K562 (cell line): ENCODE measurements at regions not wholly inside any gene's neighbourhood (a gene's known extent, or its start where the extent isn't known, plus 50 kb on each side); places are given as distances from the start of the nearest gene placed in this dataset.

Experiments
- CHD2 ChIP-seq: IDR thresholded peaks from 2 replicates; pipeline ENCODE4 v1.6.1; 2011; ENCODE audit warnings: low read depth, low read length
- POLR2AphosphoS5 ChIP-seq: IDR thresholded peaks from 2 replicates; pipeline ENCODE4 v1.6.1; 2011; ENCODE audit warnings: mild to moderate bottlenecking, low read depth, low read length, moderate library complexity; ENCODE audit not compliant: control insufficient read depth, insufficient read depth
- RFX5 ChIP-seq: IDR thresholded peaks from 2 replicates; pipeline ENCODE4 v1.6.1; 2011; ENCODE audit warnings: low read depth, mild to moderate bottlenecking, improper control_type of control experiment, low read length
- SREBF2 ChIP-seq: sonication (generic); formaldehyde crosslinking; IDR thresholded peaks from 2 replicates; pipeline ENCODE4 v1.4.0; 2020; ENCODE audit warnings: mild to moderate bottlenecking, missing genetic modification reagents
- TCF7L2 ChIP-seq: fragments of 150-350 bp; IDR thresholded peaks from 2 replicates; pipeline ENCODE4 v1.6.1; 2016; ENCODE audit warnings: low read depth, mild to moderate bottlenecking, low read length, moderate library complexity
- TF ChIP-seq, protein P1 (sequence below), 3 experiments: IDR thresholded peaks in 2 of 3; conservative IDR thresholded peaks in 1 of 3; 2 replicates each; pipeline ENCODE4 v1.5.1; 2011 to 2012; ENCODE audit warnings: low read length in 3 of 3, mild to moderate bottlenecking in 3 of 3, control low read depth in 2 of 3, improper control_type of control experiment in 1 of 3, inconsistent platforms in 1 of 3, low read depth in 1 of 3, mixed read lengths in 1 of 3, moderate library complexity in 1 of 3; ENCODE audit not compliant: insufficient read depth in 2 of 3
- TF ChIP-seq, protein P2 (sequence below): sonication (generic); formaldehyde crosslinking; IDR thresholded peaks from 2 replicates; pipeline ENCODE4 v1.8.0; 2022; ENCODE audit warnings: mild to moderate bottlenecking, missing genetic modification reagents, borderline replicate concordance
- TF ChIP-seq, protein P3 (sequence below): fragments of 450-650 bp; IDR thresholded peaks from 2 replicates; pipeline ENCODE4 v1.6.1; 2014; ENCODE audit warnings: low read depth, mild to moderate bottlenecking, moderate library complexity, borderline replicate concordance

DNA sequence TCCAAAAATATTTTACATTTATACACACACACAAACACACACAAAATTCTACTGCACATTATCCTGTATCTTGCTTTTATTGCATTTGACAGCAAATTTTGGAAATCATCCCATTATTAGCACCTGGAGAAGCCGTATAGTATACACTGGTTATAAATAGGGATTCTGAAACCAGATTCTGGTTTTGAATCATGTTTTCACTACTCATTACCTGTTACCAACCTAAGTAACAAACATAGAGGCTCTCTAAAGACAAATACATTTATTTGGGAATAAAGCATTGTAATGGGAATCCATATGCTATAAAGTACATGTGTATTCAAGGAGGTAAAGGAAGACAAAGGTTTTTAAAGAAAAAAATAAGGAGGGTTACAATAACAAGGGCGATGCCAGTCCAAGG, 106.8 kb downstream of the OR2B2 start:
- TF ChIP-seq POLR2AphosphoS5: no peak
- TF ChIP-seq SREBF2 (CRISPR knock-in tag): no peak
- no peak for TF ChIP-seq CHD2
- no peak for TF ChIP-seq RFX5
- TF ChIP-seq, protein P1, sequence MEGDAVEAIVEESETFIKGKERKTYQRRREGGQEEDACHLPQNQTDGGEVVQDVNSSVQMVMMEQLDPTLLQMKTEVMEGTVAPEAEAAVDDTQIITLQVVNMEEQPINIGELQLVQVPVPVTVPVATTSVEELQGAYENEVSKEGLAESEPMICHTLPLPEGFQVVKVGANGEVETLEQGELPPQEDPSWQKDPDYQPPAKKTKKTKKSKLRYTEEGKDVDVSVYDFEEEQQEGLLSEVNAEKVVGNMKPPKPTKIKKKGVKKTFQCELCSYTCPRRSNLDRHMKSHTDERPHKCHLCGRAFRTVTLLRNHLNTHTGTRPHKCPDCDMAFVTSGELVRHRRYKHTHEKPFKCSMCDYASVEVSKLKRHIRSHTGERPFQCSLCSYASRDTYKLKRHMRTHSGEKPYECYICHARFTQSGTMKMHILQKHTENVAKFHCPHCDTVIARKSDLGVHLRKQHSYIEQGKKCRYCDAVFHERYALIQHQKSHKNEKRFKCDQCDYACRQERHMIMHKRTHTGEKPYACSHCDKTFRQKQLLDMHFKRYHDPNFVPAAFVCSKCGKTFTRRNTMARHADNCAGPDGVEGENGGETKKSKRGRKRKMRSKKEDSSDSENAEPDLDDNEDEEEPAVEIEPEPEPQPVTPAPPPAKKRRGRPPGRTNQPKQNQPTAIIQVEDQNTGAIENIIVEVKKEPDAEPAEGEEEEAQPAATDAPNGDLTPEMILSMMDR (IDR thresholded peaks at IDR 0.05 in 2 of 3, conservative IDR thresholded peaks at IDR 0.05 in 1 of 3; ENCODE audit: insufficient read depth in 2 of 3, low read depth in 1 of 3, low read length in 3 of 3): no peak
- no peak for TF ChIP-seq TCF7L2
- TF ChIP-seq, protein P2, sequence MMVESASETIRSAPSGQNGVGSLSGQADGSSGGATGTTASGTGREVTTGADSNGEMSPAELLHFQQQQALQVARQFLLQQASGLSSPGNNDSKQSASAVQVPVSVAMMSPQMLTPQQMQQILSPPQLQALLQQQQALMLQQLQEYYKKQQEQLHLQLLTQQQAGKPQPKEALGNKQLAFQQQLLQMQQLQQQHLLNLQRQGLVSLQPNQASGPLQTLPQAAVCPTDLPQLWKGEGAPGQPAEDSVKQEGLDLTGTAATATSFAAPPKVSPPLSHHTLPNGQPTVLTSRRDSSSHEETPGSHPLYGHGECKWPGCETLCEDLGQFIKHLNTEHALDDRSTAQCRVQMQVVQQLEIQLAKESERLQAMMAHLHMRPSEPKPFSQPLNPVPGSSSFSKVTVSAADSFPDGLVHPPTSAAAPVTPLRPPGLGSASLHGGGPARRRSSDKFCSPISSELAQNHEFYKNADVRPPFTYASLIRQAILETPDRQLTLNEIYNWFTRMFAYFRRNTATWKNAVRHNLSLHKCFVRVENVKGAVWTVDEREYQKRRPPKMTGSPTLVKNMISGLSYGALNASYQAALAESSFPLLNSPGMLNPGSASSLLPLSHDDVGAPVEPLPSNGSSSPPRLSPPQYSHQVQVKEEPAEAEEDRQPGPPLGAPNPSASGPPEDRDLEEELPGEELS (CRISPR knock-in tag): no peak
- TF ChIP-seq, protein P3, sequence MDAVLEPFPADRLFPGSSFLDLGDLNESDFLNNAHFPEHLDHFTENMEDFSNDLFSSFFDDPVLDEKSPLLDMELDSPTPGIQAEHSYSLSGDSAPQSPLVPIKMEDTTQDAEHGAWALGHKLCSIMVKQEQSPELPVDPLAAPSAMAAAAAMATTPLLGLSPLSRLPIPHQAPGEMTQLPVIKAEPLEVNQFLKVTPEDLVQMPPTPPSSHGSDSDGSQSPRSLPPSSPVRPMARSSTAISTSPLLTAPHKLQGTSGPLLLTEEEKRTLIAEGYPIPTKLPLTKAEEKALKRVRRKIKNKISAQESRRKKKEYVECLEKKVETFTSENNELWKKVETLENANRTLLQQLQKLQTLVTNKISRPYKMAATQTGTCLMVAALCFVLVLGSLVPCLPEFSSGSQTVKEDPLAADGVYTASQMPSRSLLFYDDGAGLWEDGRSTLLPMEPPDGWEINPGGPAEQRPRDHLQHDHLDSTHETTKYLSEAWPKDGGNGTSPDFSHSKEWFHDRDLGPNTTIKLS: no peak
